A549 (cell line): ENCODE measurements at regions not wholly inside any gene's neighbourhood (a gene's known extent, or its start where the extent isn't known, plus 50 kb on each side); places are given as distances from the start of the nearest gene placed in this dataset.

Experiments
- ATAC-seq, 2 experiments: fragments of 200-7000 bp in 1 of 2; fragments of >200 bp in 1 of 2; cut with Nextera tagmentation in 1 of 2; cut with Tn5 transposase in 1 of 2; 3 replicates each; pipeline versions ENCODE4 v1.8.0 to v1.9.1; 2018 to 2020; ENCODE audit warnings: mild to moderate bottlenecking in 1 of 2, moderate library complexity in 1 of 2
- CTCF ChIA-PET: fragments of 300-600 bp; sonication (Branson Sonifier 250); formaldehyde crosslinking; extraction: SDS; loops from one replicate; lab custom pipeline; 2021; ENCODE audit warnings: antibody characterized with exemption, inconsistent platforms; lab: Yijun Ruan, JAX
- POLR2A ChIA-PET: fragments of 350-600 bp; formaldehyde crosslinking; extraction: SDS; loops from one replicate; lab custom pipeline; 2021; ENCODE audit warnings: antibody characterized with exemption, inconsistent platforms; lab: Yijun Ruan, JAX
- DNase-seq, 2 experiments: peaks; one replicate each; pipeline versions ENCODE4 v3.0.0 to v3.0.0-alpha.2; 2011 to 2016; ENCODE audit warnings: low read depth in 1 of 2, low spot score in 1 of 2
- FAIRE-seq: peaks from 2 replicates; lab custom pipeline; 2011; peaks lifted over from hg19 to GRCh38; lab: Jason Lieb, UNC
- H3K27ac ChIP-seq, 2 experiments: fragments of >200 bp; sonication (Bioruptor Twin); formaldehyde crosslinking; 3 replicates each; pipeline ENCODE4 v1.5.1; 2016 to 2017
- H3K4me1 ChIP-seq: fragments of >200 bp; sonication (Bioruptor Twin); formaldehyde crosslinking; 3 replicates; pipeline ENCODE4 v1.6.1; 2016
- H3K4me2 ChIP-seq: fragments of >200 bp; sonication (Bioruptor Twin); formaldehyde crosslinking; 3 replicates; pipeline ENCODE4 v1.6.1; 2016
- H3K4me3 ChIP-seq: fragments of >200 bp; sonication (Bioruptor Twin); formaldehyde crosslinking; 3 replicates; pipeline ENCODE4 v1.5.1; 2016
- H3K9me3 ChIP-seq: fragments of >200 bp; sonication (Bioruptor Twin); formaldehyde crosslinking; 3 replicates; pipeline ENCODE4 v1.6.1; 2016
- CBX2 ChIP-seq: fragments of 200-600 bp; sonication (generic); IDR thresholded peaks from 2 replicates; pipeline ENCODE4 v1.6.1; 2016; ENCODE audit warnings: low read depth, mild to moderate bottlenecking, borderline replicate concordance
- CBX8 ChIP-seq: fragments of 200-600 bp; sonication (generic); IDR thresholded peaks from 2 replicates; pipeline ENCODE4 v1.6.1; 2016
- CHD4 ChIP-seq: fragments of 200-600 bp; sonication (generic); IDR thresholded peaks from 2 replicates; pipeline ENCODE4 v1.6.1; 2016; ENCODE audit warnings: antibody characterized with exemption, mild to moderate bottlenecking, borderline replicate concordance
- EHMT2 ChIP-seq: fragments of 200-600 bp; sonication (generic); IDR thresholded peaks from 2 replicates; pipeline ENCODE4 v1.6.1; 2016; ENCODE audit warnings: antibody characterized with exemption, low read depth, mild to moderate bottlenecking, moderate library complexity
- ESRRA ChIP-seq: fragments of 150-350 bp; IDR thresholded peaks from 2 replicates; pipeline ENCODE4 v1.6.1; 2014; ENCODE audit warnings: mild to moderate bottlenecking, low read length, borderline replicate concordance
- HDAC2 ChIP-seq: fragments of 200-600 bp; sonication (generic); IDR thresholded peaks from 2 replicates; pipeline ENCODE4 v1.6.1; 2016
- HEYL ChIP-seq: fragments of 250-450 bp; sonication (Bioruptor Pico); IDR thresholded peaks from 2 replicates; pipeline ENCODE4 v1.8.0; 2021; ENCODE audit warnings: mild to moderate bottlenecking, moderate library complexity
- HOXB5 ChIP-seq: fragments of 250-450 bp; sonication (Bioruptor Pico); IDR thresholded peaks from 2 replicates; pipeline ENCODE4 v1.5.0; 2020; ENCODE audit warnings: mild to moderate bottlenecking, moderate library complexity
- KDM1A ChIP-seq: fragments of 200-600 bp; sonication (generic); IDR thresholded peaks from 2 replicates; pipeline ENCODE4 v1.6.1; 2016; ENCODE audit warnings: low read depth, mild to moderate bottlenecking
- KDM5A ChIP-seq: fragments of 200-600 bp; sonication (generic); IDR thresholded peaks from 2 replicates; pipeline ENCODE4 v1.6.1; 2016; ENCODE audit warnings: antibody characterized with exemption, mild to moderate bottlenecking
- MAZ ChIP-seq: fragments of 150-350 bp; IDR thresholded peaks from 2 replicates; pipeline ENCODE4 v1.6.1; 2014; ENCODE audit warnings: antibody characterized with exemption, low read depth, low read length, borderline replicate concordance
- NPAS2 ChIP-seq: fragments of 250-450 bp; sonication (Bioruptor Pico); IDR thresholded peaks from 2 replicates; pipeline ENCODE4 v1.8.0; 2022; ENCODE audit warnings: mild to moderate bottlenecking, moderate library complexity, borderline replicate concordance
- POLR2A ChIP-seq: IDR thresholded peaks from 2 replicates; pipeline ENCODE4 v1.6.1; 2012; ENCODE audit warnings: mild to moderate bottlenecking, low read length
- POLR2AphosphoS2 ChIP-seq: conservative IDR thresholded peaks from 2 replicates; pipeline ENCODE4 v1.6.1; 2012; ENCODE audit warnings: low read length, improper control_type of control experiment, inconsistent platforms
- RCOR1 ChIP-seq: fragments of 150-350 bp; IDR thresholded peaks from 2 replicates; pipeline ENCODE4 v1.6.1; 2014; ENCODE audit warnings: antibody characterized with exemption, low read length, low read depth
- RNF2 ChIP-seq: fragments of 200-600 bp; sonication (generic); IDR thresholded peaks from 2 replicates; pipeline ENCODE4 v1.6.1; 2016; ENCODE audit warnings: low read depth, mild to moderate bottlenecking, antibody characterized with exemption, moderate library complexity, borderline replicate concordance
- SREBF2 ChIP-seq: fragments of 450-650 bp; IDR thresholded peaks from 2 replicates; pipeline ENCODE4 v1.6.1; 2014; ENCODE audit warnings: mild to moderate bottlenecking, moderate library complexity
- TFCP2L1 ChIP-seq: fragments of 250-450 bp; sonication (Bioruptor Pico); IDR thresholded peaks from 2 replicates; pipeline ENCODE4 v1.5.0; 2021; ENCODE audit warnings: mild to moderate bottlenecking
- ZFP36 ChIP-seq: fragments of 450-650 bp; IDR thresholded peaks from 2 replicates; pipeline ENCODE4 v1.6.1; 2014; ENCODE audit warnings: borderline replicate concordance; ENCODE audit not compliant: partially characterized antibody
- ZNF302 ChIP-seq: fragments of 250-450 bp; sonication (Bioruptor Pico); IDR thresholded peaks from 2 replicates; pipeline ENCODE4 v1.9.0; 2021; ENCODE audit warnings: inconsistent platforms, mild to moderate bottlenecking, moderate library complexity
- WGBS: methylation state at CpG from one replicate; pipeline ENCODE4 v1.1.6; 2017; ENCODE audit errors: missing lambda C conversion rate; 5-methylcytosine and 5-hydroxymethylcytosine counted together
- TF ChIP-seq, protein P1 (sequence below): fragments of 250-450 bp; sonication (Bioruptor Pico); IDR thresholded peaks from 2 replicates; pipeline ENCODE4 v1.5.0; 2021; ENCODE audit warnings: mild to moderate bottlenecking, moderate library complexity, borderline replicate concordance
- TF ChIP-seq, protein P2 (sequence below): IDR thresholded peaks from 2 replicates; pipeline ENCODE4 v1.6.1; 2012
- TF ChIP-seq, protein P3 (sequence below): fragments of >200 bp; sonication (Bioruptor Twin); formaldehyde crosslinking; IDR thresholded peaks from 3 replicates; pipeline ENCODE4 v1.5.1; 2016
- TF ChIP-seq, protein P4 (sequence below): fragments of >200 bp; sonication (Bioruptor Twin); formaldehyde crosslinking; IDR thresholded peaks from 2 replicates; pipeline ENCODE4 v1.6.1; 2016
- TF ChIP-seq, protein P5 (sequence below): fragments of 450-650 bp; IDR thresholded peaks from 2 replicates; pipeline ENCODE4 v1.6.1; 2014; ENCODE audit warnings: antibody characterized with exemption
- TF ChIP-seq, protein P6 (sequence below): fragments of >200 bp; sonication (Bioruptor Twin); formaldehyde crosslinking; IDR thresholded peaks from 3 replicates; pipeline ENCODE4 v1.6.1; 2016

DNA sequence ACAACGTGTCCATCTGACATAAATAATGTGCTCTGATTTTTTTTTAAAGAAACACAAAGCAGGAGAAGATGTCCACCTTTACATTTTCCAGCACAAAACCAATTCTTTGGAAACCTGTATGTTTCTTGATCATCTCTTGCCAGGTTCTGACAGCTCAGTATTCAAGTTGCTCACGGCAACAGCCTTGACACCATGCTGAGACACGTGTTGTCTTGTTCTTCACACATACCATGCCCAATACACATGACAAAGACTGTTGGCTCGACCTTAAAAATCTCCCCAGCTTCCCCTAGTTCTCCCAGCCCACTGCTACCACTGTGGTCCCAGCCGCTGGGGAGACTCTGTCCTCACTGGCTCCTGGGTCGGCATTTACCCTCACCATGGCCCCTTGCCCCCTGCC, 518.9 kb downstream of the PREX1 start:
- POLR2A ChIA-PET, result interaction anchor here (0.7 kb wide), 1 partner anchor 508 kb away, joined by 5 read pairs; no protein-coding TSS in a partner anchor
- CTCF ChIA-PET, result interaction anchor here (0.6 to 0.8 kb wide), 2 partner anchors 12 to 414 kb away, joined by 3 read pairs; no protein-coding TSS in a partner anchor
- no peak for TF ChIP-seq CHD4
- no peak for TF ChIP-seq HEYL (CRISPR knock-in tag)
- TF ChIP-seq MAZ, result no peak
- no peak for TF ChIP-seq ZNF302 (CRISPR knock-in tag)
- TF ChIP-seq, protein P1, sequence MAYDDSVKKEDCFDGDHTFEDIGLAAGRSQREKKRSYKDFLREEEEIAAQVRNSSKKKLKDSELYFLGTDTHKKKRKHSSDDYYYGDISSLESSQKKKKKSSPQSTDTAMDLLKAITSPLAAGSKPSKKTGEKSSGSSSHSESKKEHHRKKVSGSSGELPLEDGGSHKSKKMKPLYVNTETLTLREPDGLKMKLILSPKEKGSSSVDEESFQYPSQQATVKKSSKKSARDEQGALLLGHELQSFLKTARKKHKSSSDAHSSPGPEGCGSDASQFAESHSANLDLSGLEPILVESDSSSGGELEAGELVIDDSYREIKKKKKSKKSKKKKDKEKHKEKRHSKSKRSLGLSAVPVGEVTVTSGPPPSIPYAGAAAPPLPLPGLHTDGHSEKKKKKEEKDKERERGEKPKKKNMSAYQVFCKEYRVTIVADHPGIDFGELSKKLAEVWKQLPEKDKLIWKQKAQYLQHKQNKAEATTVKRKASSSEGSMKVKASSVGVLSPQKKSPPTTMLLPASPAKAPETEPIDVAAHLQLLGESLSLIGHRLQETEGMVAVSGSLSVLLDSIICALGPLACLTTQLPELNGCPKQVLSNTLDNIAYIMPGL (CRISPR knock-in tag), result no peak
- TF ChIP-seq CBX8, result no peak
- TF ChIP-seq KDM5A, result no peak
- TF ChIP-seq, protein P2, sequence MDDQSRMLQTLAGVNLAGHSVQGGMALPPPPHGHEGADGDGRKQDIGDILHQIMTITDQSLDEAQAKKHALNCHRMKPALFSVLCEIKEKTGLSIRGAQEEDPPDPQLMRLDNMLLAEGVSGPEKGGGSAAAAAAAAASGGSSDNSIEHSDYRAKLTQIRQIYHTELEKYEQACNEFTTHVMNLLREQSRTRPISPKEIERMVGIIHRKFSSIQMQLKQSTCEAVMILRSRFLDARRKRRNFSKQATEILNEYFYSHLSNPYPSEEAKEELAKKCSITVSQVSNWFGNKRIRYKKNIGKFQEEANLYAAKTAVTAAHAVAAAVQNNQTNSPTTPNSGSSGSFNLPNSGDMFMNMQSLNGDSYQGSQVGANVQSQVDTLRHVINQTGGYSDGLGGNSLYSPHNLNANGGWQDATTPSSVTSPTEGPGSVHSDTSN, result no peak
- no peak for TF ChIP-seq RNF2
- TF ChIP-seq ZFP36, result no peak
- TF ChIP-seq RCOR1, result no peak
- TF ChIP-seq, protein P3, sequence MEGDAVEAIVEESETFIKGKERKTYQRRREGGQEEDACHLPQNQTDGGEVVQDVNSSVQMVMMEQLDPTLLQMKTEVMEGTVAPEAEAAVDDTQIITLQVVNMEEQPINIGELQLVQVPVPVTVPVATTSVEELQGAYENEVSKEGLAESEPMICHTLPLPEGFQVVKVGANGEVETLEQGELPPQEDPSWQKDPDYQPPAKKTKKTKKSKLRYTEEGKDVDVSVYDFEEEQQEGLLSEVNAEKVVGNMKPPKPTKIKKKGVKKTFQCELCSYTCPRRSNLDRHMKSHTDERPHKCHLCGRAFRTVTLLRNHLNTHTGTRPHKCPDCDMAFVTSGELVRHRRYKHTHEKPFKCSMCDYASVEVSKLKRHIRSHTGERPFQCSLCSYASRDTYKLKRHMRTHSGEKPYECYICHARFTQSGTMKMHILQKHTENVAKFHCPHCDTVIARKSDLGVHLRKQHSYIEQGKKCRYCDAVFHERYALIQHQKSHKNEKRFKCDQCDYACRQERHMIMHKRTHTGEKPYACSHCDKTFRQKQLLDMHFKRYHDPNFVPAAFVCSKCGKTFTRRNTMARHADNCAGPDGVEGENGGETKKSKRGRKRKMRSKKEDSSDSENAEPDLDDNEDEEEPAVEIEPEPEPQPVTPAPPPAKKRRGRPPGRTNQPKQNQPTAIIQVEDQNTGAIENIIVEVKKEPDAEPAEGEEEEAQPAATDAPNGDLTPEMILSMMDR, result no peak
- TF ChIP-seq POLR2A, result no peak
- TF ChIP-seq, protein P4, sequence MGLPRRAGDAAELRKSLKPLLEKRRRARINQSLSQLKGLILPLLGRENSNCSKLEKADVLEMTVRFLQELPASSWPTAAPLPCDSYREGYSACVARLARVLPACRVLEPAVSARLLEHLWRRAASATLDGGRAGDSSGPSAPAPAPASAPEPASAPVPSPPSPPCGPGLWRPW, result no peak
- no peak overlapping the region for H3K27ac ChIP-seq
- no peak overlapping the region for H3K4me2 ChIP-seq
- no peak overlapping the region for H3K4me3 ChIP-seq
- no peaks in the 10 kb centered on the region for H3K4me1 ChIP-seq
- FAIRE-seq (no peak), ATAC-seq (no peak), DNase-seq (no peak)
- H3K9me3 ChIP-seq, result no peaks in the 10 kb centered on the region
- 37% methylated on average over 6 of the region's 6 CpGs for WGBS

DNA sequence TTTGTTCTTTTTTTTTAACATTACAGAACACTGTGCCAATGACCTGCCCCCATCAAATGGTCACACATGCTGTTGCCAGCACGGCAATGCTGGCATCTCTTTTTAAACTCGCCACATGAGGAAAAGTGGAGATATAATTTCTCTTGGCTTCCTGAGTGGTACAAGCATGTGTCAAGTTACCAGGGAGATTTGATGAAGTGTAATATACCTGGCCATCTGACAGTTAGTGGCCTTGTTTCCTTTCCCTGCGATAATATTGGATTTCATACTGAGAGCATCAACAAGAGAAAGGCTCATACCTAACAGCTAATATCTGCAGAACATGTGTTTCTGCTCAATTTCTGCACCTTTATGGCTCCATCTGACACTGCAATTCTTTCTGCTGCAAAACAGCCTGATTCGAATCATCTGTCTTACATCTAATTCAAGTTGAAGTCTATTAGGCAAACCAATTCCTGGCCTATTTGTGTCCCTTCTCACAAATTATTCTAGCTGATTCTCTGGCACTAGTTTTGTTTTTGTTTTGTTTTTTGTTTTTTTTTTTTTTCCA, 519.5 kb downstream of the PREX1 start:
- H3K9me3 ChIP-seq, result no peaks in the 10 kb centered on the region
- CTCF ChIA-PET, result interaction anchor here (0.6 to 0.8 kb wide), 3 partner anchors 11 to 674 kb away, joined by 3 to 4 read pairs (median 3); no protein-coding TSS in a partner anchor
- no peaks in the 10 kb centered on the region for H3K4me1 ChIP-seq
- 64% methylated on average over 4 of the region's 4 CpGs for WGBS
- TF ChIP-seq TFCP2L1 (CRISPR knock-in tag) (no peak), HOXB5 (no peak), POLR2AphosphoS2 (no peak), CBX8 (no peak), MAZ (no peak), HDAC2 (no peak), NPAS2 (CRISPR knock-in tag) (no peak), EHMT2 (no peak), SREBF2 (no peak), ZFP36 (no peak), CHD4 (no peak), ESRRA (no peak), KDM1A (no peak), CBX2 (no peak)
- TF ChIP-seq, protein P4, result no peak
- TF ChIP-seq, protein P5, sequence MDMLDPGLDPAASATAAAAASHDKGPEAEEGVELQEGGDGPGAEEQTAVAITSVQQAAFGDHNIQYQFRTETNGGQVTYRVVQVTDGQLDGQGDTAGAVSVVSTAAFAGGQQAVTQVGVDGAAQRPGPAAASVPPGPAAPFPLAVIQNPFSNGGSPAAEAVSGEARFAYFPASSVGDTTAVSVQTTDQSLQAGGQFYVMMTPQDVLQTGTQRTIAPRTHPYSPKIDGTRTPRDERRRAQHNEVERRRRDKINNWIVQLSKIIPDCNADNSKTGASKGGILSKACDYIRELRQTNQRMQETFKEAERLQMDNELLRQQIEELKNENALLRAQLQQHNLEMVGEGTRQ, result no peak
- TF ChIP-seq, protein P6, sequence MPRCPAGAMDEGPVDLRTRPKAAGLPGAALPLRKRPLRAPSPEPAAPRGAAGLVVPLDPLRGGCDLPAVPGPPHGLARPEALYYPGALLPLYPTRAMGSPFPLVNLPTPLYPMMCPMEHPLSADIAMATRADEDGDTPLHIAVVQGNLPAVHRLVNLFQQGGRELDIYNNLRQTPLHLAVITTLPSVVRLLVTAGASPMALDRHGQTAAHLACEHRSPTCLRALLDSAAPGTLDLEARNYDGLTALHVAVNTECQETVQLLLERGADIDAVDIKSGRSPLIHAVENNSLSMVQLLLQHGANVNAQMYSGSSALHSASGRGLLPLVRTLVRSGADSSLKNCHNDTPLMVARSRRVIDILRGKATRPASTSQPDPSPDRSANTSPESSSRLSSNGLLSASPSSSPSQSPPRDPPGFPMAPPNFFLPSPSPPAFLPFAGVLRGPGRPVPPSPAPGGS, result no peak
- FAIRE-seq (no peak), ATAC-seq (no peak), DNase-seq (no peak)
- no peak overlapping the region for H3K4me3 ChIP-seq
- no peak overlapping the region for H3K27ac ChIP-seq
- no peak overlapping the region for H3K4me2 ChIP-seq
- POLR2A ChIA-PET, result interaction anchor here (0.7 kb wide), 1 partner anchor 508 kb away, joined by 5 read pairs; no protein-coding TSS in a partner anchor
